AG08396 (cell line): ENCODE measurements at regions not wholly inside any gene's neighbourhood (a gene's known extent, or its start where the extent isn't known, plus 50 kb on each side); places are given as distances from the start of the nearest gene placed in this dataset.
"Not testable (repeated sequence)": the region's sequence is repeated elsewhere in the genome, so short reads cannot be mapped to it uniquely, and the experiment has no call there.

Experiments used
- DNase-seq: peaks from one replicate; pipeline ENCODE4 v3.0.0; 2012; ENCODE audit warnings: low spot score, mixed read lengths

DNA sequence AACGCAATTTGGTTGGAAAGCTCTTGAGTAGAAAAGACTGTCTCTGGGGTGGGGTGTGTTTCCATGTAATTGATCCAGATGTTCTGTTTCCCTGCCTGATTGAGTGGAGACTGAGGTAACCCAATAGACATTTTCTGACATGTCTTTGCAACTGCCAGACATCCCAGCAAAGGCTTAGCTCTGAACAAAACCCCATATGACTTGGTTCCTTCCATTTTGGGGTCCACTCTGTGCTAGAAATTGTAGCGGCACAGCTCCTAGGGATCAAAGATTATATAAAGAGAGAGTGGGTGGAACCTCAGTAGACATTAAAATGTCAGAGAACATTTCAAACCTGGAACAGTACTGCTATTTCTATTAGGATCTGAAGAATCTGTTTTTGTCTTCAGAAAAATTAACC is 189.3 kb downstream of the EDN1 start:
- DNase-seq = no peak

DNA sequence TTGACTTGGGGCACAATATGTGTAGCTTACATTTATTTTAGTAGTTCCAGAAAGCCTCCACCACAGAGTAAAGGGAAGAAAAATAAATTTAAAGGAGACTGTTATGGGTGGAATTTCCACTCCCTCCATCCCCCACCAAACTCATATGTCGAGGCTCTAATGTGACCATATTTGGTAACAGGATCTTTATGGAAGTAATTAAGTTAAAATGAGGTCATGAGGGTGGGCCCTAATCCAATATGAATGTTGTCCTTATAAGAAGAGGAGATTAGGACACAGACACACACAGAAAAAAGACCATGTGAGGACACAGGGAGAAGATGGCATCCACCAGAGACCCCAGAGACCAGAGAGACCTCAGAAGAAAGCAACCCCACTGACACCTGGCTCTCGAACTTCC is 189.7 kb downstream of the EDN1 start:
- no peak for DNase-seq

DNA sequence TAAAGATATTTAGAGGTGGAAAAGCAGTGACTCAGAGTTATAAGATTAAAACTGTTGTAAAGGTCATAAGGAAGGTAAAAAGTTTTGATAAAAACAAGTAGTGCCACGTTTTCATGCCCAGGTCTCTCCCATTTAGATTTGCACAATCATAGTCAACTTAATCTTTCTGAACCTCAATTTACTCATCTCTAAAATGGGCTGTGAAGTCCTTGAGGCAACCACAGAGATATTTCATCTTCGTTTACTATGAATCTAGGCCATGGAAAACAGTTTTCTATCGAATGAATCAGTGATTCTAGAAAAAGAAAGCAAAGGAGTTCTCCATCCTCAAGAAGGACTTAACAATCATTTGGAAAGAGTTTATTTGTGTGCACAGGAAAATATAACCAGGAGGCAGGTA is 190.2 kb downstream of the EDN1 start:
- DNase-seq = no peak

DNA sequence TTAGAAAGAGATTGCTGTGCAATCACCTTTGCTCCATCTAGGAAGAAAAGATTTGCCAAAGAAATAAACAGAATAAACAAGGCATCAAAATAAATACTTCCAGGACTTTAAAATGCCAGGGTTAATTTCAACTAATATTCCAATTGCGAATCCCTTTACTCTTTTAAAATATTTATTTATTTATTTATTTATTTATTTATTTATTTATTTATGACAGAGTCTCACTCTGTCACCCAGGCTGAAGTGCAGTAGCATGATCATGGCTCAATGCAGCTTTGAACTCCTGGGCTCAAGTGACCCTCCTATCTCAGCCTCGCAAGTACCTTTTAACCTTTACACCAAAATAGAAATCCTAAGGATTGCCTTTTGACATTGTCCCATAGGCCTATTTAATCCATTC is 191.1 kb downstream of the EDN1 start:
- no peak for DNase-seq

DNA sequence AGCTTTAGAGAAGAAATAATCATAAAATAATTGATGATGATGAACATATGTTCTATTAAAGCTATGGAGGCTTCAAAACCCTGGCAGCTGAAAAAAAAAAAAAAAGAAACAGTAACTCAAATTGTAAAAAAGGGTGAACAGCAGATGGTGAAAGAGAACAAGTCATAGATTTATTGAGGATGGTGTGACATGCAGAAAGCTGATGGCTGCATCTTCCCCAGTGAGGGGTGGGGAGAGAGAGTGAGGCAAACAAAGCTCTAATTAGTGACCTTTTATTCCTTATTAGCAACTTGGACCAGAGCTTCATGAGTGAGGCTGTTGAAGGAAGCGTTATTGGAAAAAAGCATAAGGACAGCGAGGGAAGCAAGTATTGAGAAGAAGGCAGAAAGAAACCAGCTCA is 191.7 kb downstream of the EDN1 start:
- DNase-seq = no peak

DNA sequence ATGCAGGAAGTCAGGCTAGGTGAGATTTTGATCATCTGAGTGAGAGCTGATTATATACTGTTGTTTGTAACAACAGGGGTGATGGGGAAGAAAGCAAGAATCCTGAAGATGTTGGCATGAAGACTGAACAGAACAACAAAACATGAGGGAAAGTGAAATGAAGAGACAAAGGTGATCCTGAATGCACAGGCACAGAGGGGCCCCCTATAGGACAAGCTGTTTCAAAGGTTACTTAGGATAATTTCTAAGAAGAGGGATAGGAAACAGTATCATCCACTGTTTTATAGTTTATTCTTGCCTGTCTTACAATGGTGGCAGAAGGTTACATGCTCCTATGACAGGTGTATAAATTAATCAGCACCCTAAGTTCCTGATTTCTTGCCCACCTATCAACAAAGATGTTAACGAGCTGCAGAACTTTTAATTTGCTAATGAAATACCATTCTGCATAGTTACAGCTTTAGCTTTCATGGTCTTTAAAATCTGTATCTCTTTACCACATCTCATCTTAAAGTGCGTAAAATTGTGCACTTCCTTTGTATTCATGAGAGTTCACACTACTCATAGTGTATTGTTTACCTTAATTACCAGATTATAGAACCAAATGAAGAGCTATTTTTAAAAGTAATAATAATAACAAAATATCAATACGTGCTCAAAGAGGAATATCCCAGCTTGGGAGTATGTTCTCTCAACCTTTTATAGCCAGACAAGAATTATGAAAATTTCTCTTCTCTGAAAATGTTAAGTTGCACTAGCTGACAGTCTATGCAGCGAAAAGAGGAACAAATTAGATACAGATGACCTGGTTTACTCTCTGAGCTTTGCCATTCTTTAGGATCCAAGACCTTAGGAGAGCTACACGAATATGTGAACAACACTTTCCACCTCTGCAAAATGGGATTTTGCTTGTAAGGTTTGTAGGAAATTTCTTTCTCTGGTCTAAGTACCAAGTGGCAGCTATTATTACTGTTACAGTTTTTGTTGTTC is 192.5 kb downstream of the EDN1 start:
- no peak for DNase-seq

DNA sequence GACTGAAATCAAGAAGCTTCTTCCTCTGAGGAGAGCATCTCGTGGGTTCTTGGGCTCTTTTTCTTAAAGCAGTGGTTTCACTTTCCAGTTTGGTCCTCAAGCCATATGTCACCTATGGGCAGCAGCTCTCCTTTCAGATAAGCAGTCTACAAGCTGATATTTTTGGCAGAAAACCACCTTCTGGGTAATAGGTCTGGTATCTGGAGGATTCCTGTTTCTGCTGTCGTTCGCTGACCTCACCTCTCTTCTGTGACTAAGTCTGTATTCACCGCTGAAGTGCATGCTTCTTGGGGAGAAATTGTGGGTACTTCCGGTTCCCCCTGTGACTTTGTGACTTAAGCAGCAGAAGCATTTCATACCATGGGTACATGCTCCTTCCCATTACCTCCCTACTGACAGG is 193.6 kb downstream of the EDN1 start:
- DNase-seq = peak; percentile 55

DNA sequence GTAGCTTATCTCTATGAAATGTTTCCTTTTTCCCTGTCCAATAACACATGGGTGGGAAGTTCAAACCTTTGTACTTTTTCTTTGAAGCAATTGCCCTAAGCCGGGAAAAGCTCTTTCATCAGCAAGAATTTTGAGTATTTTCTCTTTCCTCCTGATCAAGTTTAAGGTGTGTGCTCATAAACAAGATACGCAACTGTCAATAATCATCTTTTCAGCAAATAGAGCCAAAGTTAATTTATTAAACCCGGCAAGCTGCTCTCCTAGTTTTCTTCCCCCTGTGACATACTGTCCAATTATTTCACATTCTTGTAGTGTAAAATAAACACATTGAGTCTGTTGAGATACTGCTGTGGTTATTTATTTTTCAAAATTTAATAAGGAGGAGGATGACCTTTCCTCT is 194.4 kb downstream of the EDN1 start:
- no peak for DNase-seq

DNA sequence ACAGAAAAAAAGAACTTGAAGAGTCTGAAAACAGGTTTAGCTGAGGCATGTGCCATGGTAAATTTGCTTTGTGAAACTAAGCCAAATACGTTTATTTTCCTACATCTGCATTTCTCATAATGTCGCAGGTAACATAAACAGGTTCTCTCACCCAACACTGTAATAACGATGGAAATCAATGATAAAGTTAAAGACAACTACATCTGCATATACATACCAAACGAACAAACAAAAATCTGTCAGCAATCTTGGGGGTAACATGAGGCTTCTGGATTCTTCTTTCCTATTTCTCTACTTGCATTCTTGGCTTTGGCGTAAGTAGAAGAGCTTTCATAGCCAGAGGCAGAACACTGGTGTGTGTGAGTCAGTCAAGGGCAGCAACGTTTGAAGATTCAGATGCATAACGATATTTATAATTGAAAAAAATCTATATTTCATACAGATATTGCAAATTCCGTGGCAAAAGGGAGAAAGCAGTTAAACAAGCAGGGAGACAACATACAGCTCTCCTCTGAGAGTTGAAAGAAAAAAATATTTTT is 195.1 kb downstream of the EDN1 start:
- DNase-seq = no peak

DNA sequence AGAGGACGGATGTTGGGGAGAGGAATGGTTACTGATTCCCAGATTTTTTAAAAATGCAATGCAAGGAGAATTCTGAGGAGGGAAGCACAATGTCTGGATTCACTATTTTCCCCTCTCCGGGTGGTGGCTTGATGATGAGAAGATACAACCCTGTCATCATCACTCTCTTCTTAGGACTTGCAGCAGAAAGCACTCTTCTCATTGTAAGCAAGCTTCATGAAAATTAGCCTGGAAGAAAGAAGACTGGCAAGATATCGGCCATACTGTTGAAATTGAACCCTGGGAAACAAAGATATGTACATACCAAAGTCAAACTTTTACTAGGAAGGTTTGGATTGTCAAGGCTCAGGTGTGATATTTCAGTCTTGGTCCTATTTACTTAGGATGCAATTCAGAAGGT is 195.7 kb downstream of the EDN1 start:
- DNase-seq = no peak

DNA sequence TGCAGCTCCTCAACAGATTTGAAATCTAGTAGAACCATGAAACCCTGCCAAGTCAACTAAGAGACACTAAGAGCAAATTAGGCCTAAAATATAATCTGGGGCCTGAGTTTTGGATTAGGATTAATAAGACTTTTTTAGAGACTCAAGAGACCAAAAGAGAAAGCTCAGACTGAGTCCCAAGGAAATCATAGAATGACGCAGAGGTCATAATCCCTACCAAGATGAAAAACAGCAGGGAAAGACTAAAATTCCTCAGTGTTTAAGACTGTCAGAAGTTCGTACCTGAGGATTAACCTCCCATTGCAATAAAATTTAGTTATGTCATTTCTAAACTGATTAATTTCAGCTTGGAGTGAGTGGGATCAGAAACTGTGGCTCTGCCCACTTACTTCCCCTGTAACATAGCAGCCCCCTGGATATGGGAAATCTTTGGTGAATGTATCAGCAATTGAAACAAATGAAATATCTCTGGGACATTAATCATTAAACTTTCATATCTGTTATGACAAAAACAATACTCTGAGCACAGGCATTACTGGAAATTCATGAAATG is 200.3 kb downstream of the EDN1 start:
- DNase-seq = no peak

DNA sequence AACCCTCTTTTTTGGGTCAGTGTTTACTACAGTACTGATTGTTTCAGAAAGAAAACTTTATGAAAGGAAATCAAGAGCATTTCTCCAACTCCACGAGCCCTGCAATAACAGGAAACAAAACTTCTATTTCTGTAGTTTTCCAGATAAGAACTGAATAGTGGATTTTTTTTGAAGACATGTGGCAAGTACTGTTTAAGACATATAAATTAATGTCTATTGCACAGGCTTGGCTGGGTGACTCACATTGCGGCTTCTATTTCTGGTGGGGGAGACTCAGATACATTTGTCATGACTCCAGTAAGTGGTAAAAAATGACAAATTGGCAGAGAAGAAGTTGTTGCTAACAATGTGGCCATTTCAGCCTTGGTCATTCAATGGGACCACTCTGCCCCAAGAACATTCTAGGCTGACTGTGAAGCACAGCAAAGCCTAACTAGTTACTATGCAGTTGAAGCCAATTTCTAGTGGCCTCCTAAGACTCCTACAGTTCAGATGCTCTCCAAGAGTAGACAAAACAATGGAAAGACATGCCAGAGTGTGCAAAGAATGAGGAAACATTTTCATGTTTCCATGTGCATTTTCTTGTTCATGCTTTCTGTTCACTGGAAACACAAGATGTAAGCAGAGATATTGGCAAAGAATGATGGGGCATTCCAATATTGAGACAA is 200.9 kb downstream of the EDN1 start:
- DNase-seq = peak; percentile 49

DNA sequence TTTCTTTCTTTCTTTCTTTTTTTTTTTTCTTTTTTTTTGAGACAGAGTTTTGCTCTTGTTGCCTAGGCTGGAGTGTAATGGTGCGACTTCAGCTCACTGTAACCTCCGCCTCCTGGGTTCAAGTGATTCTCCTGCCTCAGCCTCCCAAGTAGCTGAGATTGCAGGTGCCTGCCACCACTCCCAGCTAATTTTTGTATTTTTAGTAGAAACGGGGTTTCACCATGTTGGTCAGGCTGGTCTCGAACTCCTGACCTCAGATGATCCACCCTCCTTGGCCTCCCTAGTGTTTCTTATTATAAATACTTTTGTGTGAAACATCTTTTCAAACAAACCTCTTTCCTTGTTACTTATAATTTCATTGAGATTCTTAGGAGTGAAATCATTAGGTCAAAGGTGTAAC is 202.8 kb downstream of the EDN1 start:
- DNase-seq = not testable (repeated sequence)

DNA sequence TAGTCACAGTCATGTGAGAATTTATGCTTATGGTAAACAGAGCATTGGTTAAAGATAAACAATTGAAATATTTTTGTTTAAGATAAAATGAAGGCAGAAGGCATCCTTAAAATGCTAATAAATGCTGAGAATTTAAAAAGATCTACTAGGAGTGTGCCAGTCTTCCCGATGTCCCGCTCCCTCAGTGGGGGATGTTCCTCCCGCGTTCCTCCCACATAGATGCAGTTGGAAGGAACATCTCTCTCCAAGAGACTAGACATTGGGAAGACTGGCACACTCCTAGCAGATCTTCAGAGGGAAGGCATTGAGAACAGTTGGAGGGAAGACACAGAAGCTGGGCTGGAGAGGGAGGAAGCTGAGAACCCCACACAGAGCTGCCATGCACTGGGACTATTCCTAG is 203.3 kb downstream of the EDN1 start:
- no peak for DNase-seq

DNA sequence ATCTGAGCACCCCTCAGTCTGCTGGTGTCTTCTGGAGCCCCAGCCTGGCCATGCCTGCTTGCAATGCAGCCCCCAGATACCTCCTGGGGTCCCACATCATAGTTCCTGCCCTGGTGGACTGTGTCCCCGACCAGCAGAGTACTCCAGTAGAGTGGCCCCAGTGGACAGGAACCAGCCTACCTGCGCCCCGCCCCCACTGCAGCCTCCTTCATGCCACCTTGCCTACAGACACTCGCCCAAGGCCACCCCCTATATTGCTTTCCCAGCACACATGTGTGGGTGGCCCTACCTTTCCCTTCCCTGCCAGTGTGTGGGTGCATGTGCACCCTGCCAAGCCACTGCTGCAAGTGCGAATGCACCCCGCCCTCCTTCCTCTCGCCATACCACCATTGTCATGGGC is 204.0 kb downstream of the EDN1 start:
- DNase-seq = no peak

DNA sequence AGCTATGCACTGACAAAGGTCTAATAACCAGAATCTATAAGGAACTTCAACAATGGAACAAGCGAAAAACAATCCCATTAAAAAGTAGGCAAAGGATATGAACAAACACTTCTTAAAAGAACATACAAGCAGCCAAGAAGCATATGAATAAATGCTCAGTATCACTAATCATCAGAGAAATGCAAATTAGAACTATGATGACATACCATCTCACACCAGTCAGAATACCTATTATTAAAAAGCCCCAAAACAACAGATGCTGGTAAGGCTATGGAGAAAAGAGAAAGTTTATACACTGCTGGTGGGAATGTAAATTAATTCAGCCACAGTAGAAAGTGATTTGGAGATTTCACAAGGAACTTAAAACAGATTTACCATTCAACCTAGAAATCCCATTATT is 211.8 kb downstream of the EDN1 start:
- DNase-seq = no peak

DNA sequence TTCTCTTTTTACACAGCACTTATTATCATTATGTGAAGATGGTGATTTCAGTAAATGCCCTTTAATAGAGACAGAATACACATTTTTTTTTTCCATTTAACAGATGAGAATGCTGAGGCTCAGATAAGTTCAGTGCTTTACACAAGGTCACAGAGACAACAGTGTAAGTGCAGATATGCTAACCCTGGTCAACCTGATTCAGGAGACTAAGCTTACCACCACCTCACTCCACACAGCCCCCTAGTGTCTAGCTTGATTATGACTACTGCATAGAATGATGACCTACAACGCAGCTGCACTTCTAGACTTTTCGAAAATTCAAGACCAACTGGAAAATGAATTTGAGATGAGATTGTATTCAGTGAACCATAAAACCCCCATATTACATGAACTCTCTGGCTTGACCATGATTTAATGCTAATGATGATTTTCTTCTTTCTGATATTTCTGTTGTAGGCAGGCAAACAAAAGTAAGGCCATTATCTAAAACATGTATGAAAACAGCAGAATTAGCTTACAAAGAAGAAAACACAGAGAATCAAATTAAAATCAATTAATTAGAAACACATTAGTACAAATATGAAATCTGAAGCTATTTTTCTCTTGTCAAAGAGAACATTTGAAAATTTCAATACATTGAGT is 212.1 kb upstream of the PHACTR1 start:
- DNase-seq = peak; percentile 16

DNA sequence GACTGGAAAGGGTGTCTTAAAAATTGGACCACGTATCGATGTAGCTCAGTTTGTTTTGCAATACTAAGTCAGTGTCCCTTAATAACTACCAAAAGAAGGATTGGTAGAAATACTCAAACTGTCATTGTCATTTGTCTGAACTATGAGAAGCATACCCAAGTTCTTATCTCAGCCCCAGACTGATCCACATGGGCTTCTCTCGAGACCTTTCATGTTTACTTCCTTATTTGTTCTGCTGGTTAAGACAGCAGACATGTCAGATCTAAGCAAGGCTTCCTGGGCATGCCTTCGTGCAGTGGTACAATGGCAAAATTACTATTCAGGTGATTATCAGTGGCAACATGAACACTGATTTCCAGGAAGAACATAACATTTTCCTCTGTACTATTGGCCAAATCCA is 211.1 kb upstream of the PHACTR1 start:
- DNase-seq = no peak

DNA sequence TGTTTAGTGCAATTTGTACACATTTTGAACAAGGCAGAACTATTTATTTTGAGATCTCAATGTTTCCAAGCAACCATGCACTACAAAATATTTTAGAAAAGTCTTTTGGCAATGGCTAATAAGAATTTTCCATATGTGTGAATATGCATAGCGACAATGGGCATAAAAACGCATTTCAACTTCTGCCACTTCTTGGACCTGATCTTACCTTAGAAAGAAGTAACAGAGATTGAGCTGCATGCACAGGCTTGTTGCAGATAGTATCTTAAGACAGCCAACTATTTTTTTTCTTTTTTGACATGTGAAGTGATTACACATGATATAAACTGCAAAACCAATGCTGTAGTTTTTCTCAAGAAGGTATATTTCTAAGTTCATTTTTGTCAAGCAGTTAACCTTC is 210.4 kb upstream of the PHACTR1 start:
- DNase-seq = no peak

DNA sequence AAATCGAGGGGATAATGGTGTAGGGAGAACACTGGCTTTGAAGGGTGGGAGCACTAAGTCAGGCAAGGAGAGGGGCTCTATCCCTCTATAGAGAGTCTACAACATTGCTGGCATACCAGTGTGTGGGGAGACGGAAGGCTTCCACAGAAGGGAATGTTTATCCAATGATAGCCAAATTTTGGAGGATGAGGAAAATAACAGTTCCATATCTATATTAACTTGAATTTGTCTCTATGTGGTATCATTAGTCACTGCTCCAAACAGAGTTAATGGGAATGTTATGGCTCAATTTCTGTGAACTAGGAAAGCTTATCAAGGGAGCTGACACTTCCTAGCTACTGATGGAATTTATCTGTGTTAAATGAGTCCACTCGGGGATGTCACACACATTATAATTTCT is 208.9 kb upstream of the PHACTR1 start:
- DNase-seq = no peak

DNA sequence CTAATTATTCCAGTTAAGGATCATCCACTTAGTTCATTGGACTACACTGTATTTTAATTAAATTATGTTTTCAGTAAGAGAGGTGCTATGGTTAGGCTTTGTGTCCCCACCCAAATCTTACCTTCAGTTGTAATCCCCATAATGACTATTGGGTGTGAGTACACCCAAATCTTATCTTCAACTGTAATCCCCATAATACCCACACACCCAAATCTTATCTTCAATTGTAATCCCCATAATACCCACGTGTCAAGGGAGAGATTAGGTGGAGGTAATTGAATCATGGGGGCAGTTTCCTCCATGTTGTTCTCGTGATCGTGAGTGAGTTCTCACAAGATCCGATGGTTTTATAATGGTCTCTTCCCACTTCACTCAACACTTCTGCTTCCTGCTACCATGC is 208.0 kb upstream of the PHACTR1 start:
- DNase-seq = no peak

DNA sequence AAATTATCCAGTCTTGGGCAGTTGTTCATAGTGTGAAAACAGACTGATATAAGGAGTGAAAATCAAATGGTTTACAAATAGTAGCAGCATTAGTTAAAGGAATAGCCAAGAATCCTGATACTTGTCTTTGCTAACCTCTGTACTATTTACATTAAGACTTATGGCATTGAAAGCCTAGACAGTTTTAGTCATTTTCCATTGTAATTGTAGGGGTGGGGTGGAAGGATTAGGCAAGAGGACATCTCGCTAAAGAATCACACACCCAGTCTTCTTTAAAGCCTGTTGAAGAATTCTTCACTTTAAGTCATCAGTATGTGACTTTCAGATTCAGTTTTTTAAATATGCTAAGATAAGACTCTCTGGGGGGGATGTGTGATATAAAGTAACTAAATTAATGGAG is 207.5 kb upstream of the PHACTR1 start:
- DNase-seq = no peak
